ENCODE measurements at regions not wholly inside any gene's neighbourhood (a gene's known extent, or its start where the extent isn't known, plus 50 kb on each side); places are given as distances from the start of the nearest gene placed in this dataset.

DNA sequence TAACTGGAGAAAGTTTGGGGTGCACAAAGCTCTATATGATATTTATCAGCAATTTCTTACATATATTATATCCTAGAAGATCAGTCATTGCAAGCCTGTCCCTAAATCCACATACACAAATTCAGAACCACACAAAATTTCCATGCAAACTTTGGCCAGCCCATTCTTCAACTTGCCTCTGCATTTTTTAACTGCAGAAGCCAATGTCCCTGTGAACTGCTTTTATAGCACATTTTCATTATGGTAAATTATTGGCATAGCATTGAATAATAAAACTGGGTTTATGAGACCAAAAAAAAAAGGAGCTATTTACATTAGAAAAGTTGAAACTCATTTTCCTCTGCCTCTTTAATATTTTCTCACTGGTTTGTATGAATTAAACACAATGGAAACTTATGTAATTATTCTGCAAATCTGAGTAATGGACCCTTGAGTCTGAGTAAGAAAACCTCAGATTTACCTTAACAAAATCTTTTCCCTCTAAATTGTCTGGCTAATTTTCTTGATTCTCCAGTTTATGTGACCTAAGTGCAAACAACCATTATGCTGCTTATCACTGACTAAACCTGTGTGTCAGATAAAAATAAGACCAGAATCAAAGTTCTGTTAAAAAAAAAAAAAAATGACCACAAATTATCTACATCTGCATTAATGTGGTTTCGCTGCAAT, 398.9 kb downstream of the EFNA5 start:
- TF ChIP-seq, protein P1, sequence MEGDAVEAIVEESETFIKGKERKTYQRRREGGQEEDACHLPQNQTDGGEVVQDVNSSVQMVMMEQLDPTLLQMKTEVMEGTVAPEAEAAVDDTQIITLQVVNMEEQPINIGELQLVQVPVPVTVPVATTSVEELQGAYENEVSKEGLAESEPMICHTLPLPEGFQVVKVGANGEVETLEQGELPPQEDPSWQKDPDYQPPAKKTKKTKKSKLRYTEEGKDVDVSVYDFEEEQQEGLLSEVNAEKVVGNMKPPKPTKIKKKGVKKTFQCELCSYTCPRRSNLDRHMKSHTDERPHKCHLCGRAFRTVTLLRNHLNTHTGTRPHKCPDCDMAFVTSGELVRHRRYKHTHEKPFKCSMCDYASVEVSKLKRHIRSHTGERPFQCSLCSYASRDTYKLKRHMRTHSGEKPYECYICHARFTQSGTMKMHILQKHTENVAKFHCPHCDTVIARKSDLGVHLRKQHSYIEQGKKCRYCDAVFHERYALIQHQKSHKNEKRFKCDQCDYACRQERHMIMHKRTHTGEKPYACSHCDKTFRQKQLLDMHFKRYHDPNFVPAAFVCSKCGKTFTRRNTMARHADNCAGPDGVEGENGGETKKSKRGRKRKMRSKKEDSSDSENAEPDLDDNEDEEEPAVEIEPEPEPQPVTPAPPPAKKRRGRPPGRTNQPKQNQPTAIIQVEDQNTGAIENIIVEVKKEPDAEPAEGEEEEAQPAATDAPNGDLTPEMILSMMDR (IDR thresholded peaks at IDR 0.05): no peak
- intact Hi-C loops (cut with DNase I): no loop called here
- no peaks in the 10 kb centered on the region for H3K36me3 ChIP-seq
- H3K4me1 ChIP-seq: no peaks in the 10 kb centered on the region
- no peaks in the 10 kb centered on the region for H3K27me3 ChIP-seq
- DNase-seq (no peak), ATAC-seq (no peak)
- no peaks in the 10 kb centered on the region for H3K9me3 ChIP-seq
- no peak overlapping the region for H3K27ac ChIP-seq
- no peak overlapping the region for H3K4me3 ChIP-seq

DNA sequence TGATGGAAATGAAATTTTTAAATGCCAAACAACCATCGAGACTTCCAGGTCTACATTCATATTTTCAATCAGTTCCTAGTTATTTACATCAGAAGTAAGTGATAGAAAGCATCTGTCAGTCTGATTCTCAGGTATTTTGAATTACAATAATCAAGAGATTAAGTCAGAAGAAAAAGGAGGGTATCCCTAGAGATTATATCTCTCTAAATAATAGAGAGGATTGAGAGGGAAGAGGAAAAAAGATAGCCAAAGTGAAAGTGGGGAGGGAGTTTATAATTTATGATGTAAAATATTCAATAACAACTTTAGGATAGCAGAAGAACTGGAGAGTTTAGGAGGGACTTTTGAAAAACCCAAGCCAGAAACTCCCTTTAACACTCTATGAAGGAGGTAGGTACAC, 400.2 kb downstream of the EFNA5 start:
- DNase-seq: no peak
- TF ChIP-seq, protein P1 (IDR thresholded peaks at IDR 0.05): no peak
- Histone ChIP-seq H3K36me3 (no peaks in the 10 kb centered on the region), H3K27me3 (no peaks in the 10 kb centered on the region), H3K4me3 (no peak overlapping the region), H3K27ac (no peak overlapping the region), H3K9me3 (no peaks in the 10 kb centered on the region), H3K4me1 (no peaks in the 10 kb centered on the region)
- intact Hi-C loops (cut with DNase I): no loop called here
- ATAC-seq: no peak

DNA sequence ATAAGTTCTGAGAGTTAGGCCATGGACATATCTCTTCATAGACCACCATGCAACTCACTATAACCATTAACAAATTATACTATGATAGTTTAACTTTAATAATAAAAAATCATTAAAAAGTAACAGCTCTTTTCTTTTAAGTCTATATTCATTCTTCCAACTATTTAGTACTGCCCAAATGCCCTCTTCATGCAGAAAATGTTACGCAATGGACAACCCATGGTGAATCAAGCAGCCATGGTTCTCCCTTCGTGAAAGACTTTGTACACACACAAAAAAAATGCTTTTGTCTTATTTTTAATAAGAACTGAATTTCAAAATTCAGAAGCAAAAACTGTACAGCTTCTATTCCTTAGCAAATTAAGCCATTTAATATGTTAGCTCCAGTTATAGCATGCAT, 401.1 kb downstream of the EFNA5 start:
- no peaks in the 10 kb centered on the region for H3K36me3 ChIP-seq
- H3K4me1 ChIP-seq: no peaks in the 10 kb centered on the region
- intact Hi-C loops (cut with DNase I): no loop called here
- H3K27ac ChIP-seq: no peak overlapping the region
- no peak overlapping the region for H3K4me3 ChIP-seq
- no peak for DNase-seq
- ATAC-seq: no peak
- TF ChIP-seq, protein P1 (IDR thresholded peaks at IDR 0.05): no peak
- H3K9me3 ChIP-seq: no peaks in the 10 kb centered on the region
- H3K27me3 ChIP-seq: no peaks in the 10 kb centered on the region

DNA sequence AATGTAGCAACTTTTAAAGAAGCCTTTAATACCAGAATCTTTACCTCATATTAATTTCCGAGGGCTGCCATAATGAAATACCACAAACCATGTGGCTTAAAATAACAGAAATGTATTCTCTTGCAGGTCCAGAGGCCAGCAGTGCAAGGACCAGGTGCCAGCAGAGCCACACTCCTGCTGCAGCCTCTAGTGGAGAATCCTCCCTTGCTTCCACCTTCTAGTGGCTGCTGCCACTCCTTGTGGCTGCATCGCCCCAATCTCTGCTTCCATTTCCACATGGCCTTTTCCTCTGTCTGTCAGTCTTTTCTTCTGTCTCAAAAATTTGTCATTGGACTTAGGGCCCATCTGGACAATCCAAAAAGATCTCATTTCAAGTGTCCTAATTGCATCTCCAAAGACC, 401.5 kb downstream of the EFNA5 start:
- Histone ChIP-seq H3K4me1 (no peaks in the 10 kb centered on the region), H3K9me3 (no peaks in the 10 kb centered on the region), H3K27me3 (no peaks in the 10 kb centered on the region), H3K27ac (no peak overlapping the region), H3K36me3 (no peaks in the 10 kb centered on the region), H3K4me3 (no peak overlapping the region)
- intact Hi-C loops (cut with DNase I): no loop called here
- ATAC-seq: no peak
- DNase-seq: no peak
- TF ChIP-seq, protein P1 (IDR thresholded peaks at IDR 0.05): no peak

DNA sequence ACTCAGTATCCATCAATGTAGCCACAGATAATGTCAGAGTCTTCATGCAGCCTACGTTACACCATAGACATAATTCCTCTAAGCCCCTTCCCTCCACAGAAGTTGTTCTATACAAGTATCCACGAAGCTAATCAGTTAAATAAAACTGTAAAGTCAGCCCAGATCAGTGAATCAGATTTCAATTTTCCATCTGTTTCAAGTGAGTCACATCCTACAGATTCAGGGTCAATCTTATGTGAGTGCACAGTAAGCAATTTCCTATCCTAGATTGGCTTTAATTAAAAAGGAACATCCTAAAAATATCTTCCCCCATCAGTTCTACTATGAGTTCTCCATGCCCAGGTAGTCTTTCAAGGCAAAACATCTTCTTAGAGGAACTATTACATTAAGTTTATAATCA, 402.5 kb downstream of the EFNA5 start:
- Histone ChIP-seq H3K4me3 (no peak overlapping the region), H3K4me1 (no peaks in the 10 kb centered on the region), H3K36me3 (no peaks in the 10 kb centered on the region), H3K27ac (no peak overlapping the region), H3K9me3 (no peaks in the 10 kb centered on the region), H3K27me3 (no peaks in the 10 kb centered on the region)
- TF ChIP-seq, protein P1 (IDR thresholded peaks at IDR 0.05): no peak
- no peak for DNase-seq
- no peak for ATAC-seq
- intact Hi-C loops (cut with DNase I): no loop called here

DNA sequence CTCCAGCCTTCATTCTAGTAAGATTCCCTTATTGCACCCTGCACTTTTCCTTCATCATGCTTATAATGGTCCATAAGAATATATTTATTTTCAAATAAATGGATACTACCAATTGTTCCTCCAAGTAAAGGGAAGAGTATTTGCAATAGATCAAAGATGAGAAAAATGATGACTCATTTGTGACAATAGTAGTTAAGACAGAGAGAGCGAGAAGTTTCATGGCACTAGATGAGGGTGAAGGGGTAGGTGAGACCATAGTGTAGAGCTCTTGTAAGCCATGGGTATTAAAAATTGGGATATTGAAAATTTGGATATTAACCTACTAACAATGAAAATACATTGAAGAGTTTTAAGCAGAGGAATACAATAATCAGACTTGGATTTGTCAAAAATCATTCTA, 404.6 kb downstream of the EFNA5 start:
- intact Hi-C loops (cut with DNase I): no loop called here
- ATAC-seq: no peak
- no peak for DNase-seq
- Histone ChIP-seq H3K27ac (no peak overlapping the region), H3K4me3 (no peak overlapping the region), H3K9me3 (no peaks in the 10 kb centered on the region), H3K36me3 (no peaks in the 10 kb centered on the region), H3K27me3 (no peaks in the 10 kb centered on the region), H3K4me1 (no peaks in the 10 kb centered on the region)
- TF ChIP-seq, protein P1 (IDR thresholded peaks at IDR 0.05): no peak
